HG03565 (cell line): ENCODE measurements at regions not wholly inside any gene's neighbourhood (a gene's known extent, or its start where the extent isn't known, plus 50 kb on each side); places are given as distances from the start of the nearest gene placed in this dataset.

Source experiments
- ATAC-seq: cut with Tn5 transposase; IDR thresholded peaks from one replicate; pipeline ENCODE4 v1.9.1; 2021; ENCODE audit warnings: mild to moderate bottlenecking, moderate library complexity; ENCODE audit not compliant: unreplicated experiment

GRCh38 chr22:48256776-48257684 is 1494.6 kb downstream of the TBC1D22A start:
- no peak for ATAC-seq

GRCh38 chr22:48256041-48256739 is 1493.7 kb downstream of the TBC1D22A start:
- ATAC-seq = no peak

- no peak for ATAC-seq
Observed at GRCh38 chr22:48254311-48254873, 1491.9 kb downstream of the TBC1D22A start.

GRCh38 chr22:48253573-48253972 is 1491.1 kb downstream of the TBC1D22A start:
- no peak for ATAC-seq

GRCh38 chr22:48253136-48253535 is 1490.7 kb downstream of the TBC1D22A start:
- no peak for ATAC-seq

GRCh38 chr22:48251629-48252028 is 1489.2 kb downstream of the TBC1D22A start:
- ATAC-seq = no peak

- no peak for ATAC-seq
Observed at GRCh38 chr22:48250937-48251530, 1488.6 kb downstream of the TBC1D22A start.

- no peak for ATAC-seq
Observed at GRCh38 chr22:48250286-48250895, 1487.9 kb downstream of the TBC1D22A start.

- ATAC-seq = no peak
Observed at GRCh38 chr22:48249713-48250268, 1487.3 kb downstream of the TBC1D22A start.

GRCh38 chr22:48248901-48249455 is 1486.5 kb downstream of the TBC1D22A start:
- no peak for ATAC-seq

GRCh38 chr22:48247829-48248228 is 1485.4 kb downstream of the TBC1D22A start:
- no peak for ATAC-seq

GRCh38 chr22:48245196-48245485 is 1482.7 kb downstream of the TBC1D22A start:
- no peak for ATAC-seq

- no peak for ATAC-seq
Observed at GRCh38 chr22:48244388-48245195, 1482.1 kb downstream of the TBC1D22A start.

GRCh38 chr22:48242461-48242864 is 1480.0 kb downstream of the TBC1D22A start:
- no peak for ATAC-seq

GRCh38 chr22:48241658-48242057 is 1479.2 kb downstream of the TBC1D22A start:
- no peak for ATAC-seq

GRCh38 chr22:48240935-48241230 is 1478.4 kb downstream of the TBC1D22A start:
- ATAC-seq = no peak

GRCh38 chr22:48240148-48240934 is 1477.9 kb downstream of the TBC1D22A start:
- no peak for ATAC-seq

- no peak for ATAC-seq
Observed at GRCh38 chr22:48239461-48240147, 1477.2 kb downstream of the TBC1D22A start.
